ENCODE measurements at regions not wholly inside any gene's neighbourhood (a gene's known extent, or its start where the extent isn't known, plus 50 kb on each side); places are given as distances from the start of the nearest gene placed in this dataset.

- intact Hi-C loops (cut with micrococcal nuclease): no loop called here
Observed at GRCh38 chr7:153320005-153320404, 560.5 kb downstream of the ACTR3B start.

DNA sequence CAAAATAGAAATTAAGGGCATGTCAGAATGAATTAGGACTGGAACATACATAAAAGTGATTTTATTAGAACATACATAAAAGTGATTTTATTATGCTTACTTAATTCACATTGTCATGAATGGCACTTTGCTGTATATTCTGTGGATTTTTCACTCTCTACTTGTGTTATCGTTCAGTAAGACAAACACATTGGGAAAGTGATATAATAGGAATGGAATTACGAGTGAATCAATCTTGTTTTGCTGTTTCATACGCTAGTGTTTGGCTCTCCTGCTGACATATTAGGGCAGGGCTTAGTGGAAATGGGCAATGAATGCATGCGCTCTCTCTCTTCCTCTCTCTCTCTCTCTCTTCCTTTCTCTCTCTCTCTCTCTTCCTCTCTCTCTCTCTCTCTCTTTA lies 561.1 kb downstream of the ACTR3B start:
- intact Hi-C loops (cut with micrococcal nuclease): no loop called here
- ATAC-seq: no peak
- DNase-seq: no peak

More at GRCh38 chr7:153320005-153320404, 560.5 kb downstream of the ACTR3B start:
- DNase-seq (no peak), ATAC-seq (no peak)

DNA sequence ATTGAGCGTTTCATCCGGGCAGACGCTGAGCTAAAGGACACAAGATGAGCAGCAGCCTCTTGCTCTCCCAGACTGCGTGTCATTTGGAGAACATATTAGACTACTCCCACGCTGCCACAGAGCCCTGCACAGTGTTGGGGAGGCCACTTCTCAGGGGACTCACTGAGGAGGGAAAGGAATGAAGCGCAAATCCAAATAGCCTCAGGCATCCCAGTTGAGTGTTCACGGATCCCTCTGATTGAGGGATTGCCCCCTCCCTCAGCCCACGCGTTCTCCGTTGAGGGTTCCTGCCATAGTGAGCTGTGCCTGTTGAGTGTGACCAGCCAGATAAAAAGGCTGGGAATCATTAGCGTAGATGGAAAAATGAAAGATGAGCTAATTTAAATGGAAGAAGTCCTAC lies 563.4 kb downstream of the ACTR3B start:
- intact Hi-C loops (cut with micrococcal nuclease): no loop called here
- no peak for ATAC-seq
- DNase-seq: no peak

- ATAC-seq: no peak
- DNase-seq: no peak
- intact Hi-C loops (cut with micrococcal nuclease): no loop called here
Observed at GRCh38 chr7:153324094-153324493, 564.5 kb downstream of the ACTR3B start.

GRCh38 chr7:153327683-153328082 lies 568.1 kb downstream of the ACTR3B start:
- no peak for DNase-seq
- no peak for ATAC-seq
- intact Hi-C loops (cut with micrococcal nuclease): no loop called here

DNA sequence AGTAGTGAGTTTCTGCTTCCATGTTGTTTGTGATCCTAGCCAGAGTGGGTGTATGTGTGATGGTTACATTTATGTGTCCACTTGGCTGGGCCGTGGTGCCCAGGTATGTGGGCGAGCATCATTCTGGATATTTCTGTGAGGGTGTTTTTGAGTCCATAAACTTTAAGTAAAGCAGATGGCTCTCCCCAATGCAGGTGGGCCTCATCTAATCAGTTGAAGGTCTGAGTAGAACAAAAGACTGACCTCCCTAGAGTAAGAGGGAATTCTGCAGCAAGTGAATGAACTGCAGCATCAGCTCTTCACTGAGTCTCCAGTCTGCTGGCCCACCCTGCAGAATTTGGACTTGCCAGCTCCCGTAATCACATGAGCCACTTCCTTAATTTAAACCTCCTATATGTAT lies 571.9 kb downstream of the ACTR3B start:
- DNase-seq (no peak), ATAC-seq (no peak)
- intact Hi-C loops (cut with micrococcal nuclease): no loop called here

- no peak for ATAC-seq
- no peak for DNase-seq
- intact Hi-C loops (cut with micrococcal nuclease): no loop called here
Observed at GRCh38 chr7:153354071-153354470, 594.5 kb downstream of the ACTR3B start.

DNA sequence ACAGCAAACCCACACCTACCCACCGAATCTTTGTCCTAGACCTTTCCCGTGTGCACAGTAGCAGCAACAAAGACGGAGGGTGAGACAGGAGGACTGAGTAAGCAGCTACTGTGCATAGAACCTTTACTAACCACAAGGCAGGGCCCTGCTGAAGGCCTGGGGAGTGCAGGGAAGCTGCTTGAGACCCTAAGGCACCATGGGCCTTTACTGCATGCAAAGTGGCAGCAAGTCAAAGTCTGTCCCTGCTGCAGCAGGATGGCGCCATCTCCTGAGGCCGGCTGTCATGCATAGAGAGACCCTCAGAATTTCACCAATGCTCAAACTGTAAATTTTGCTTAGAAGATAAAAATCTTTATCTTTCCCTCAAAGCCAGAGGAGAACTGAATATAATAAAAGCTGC lies 610.5 kb downstream of the ACTR3B start:
- ATAC-seq (no peak), DNase-seq (no peak)
- intact Hi-C loops (cut with micrococcal nuclease): no loop called here

DNA sequence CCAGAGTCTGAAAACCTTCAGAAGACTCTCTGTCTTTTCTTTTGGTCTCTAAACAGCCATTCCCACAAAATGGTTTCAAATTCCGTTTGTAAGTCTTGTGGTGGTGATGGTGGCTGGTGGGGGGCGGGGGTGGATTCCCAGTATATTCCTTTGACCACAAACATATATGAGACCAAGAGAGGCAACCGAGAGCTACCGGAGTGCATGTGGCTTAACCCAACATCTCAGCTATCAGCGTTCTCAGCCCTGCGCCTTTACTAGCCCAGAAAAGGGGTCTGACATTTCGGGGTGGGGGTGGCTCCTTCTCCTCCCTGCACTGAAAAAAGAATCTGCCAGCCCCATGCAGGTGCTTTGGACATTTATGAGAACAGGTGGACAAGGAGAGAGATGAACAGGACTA lies 621.1 kb downstream of the ACTR3B start:
- no peak for ATAC-seq
- no peak for DNase-seq
- intact Hi-C loops (cut with micrococcal nuclease): no loop called here

DNA sequence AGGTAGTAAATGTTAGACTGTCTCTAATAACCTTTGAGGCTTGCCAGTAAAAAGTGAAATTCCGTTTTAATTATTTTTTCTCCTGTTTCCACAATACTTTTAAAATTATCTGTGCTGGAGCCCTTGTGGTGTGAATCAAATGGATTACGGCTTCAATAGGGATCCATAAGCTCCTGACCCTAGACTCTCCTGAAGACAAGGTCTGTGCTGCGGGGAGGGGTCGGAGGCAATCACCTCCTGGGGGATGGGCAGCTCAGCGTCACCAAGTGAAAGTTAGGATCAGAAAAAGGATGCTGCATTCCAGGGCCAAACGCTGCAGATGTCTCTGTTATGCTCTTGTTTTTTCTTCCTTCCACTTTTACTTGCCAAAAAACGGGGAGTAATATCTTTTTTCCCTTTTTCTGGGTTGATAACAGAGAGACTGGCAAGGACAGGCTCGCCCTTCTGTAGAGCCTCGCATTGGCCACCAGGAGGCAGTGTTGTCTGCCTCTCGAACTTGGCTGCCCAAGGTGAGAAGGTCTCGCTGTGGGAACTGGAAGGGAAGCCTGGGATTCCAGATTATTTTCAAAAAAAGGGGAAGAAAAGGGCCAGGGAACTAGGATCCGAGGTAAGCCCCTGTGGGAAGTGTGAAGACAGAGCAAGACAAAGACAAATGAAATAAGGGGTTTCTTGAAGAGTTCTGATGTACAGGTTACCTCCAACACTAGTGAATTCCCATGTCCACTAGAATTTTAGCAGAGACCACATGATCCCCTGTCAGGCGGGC lies 621.9 kb downstream of the ACTR3B start:
- ATAC-seq: peak; percentile 70
- DNase-seq: no peak
- intact Hi-C loops (cut with micrococcal nuclease): no loop called here

- intact Hi-C loops (cut with micrococcal nuclease): no loop called here
- DNase-seq: no peak
- peak; percentile 64 for ATAC-seq
Observed at GRCh38 chr7:153382641-153383101, 623.1 kb downstream of the ACTR3B start.

- intact Hi-C loops (cut with micrococcal nuclease): no loop called here
Observed at GRCh38 chr7:153383781-153384180, 624.2 kb downstream of the ACTR3B start.

GRCh38 chr7:153385502-153385901 lies 626.0 kb downstream of the ACTR3B start:
- DNase-seq: no peak
- intact Hi-C loops (cut with micrococcal nuclease): no loop called here
- no peak for ATAC-seq

More at GRCh38 chr7:153383781-153384180, 624.2 kb downstream of the ACTR3B start:
- peak; percentile 21 for ATAC-seq
- DNase-seq: no peak

GRCh38 chr7:153386556-153386955 lies 627.0 kb downstream of the ACTR3B start:
- no peak for DNase-seq
- intact Hi-C loops (cut with micrococcal nuclease): no loop called here
- ATAC-seq: no peak

DNA sequence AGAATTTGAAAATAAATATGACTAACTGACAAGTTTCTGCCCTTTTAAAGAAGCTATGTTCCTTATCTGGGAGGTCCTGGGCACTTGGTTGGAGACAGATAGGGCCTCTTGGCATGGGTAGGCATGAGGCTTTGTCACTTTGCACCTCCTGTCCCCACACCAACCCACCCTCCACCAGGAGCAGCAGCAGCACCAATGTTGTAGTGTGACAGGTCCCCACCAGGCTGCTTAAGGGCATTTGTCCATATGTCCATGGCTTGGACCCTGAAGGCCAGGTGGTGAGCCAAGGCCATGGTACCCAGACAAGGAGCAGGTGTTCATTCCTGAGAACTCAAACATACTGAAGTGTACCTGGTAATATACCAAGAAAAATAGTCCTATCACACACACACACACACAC lies 629.1 kb downstream of the ACTR3B start:
- no peak for DNase-seq
- intact Hi-C loops (cut with micrococcal nuclease): no loop called here
- no peak for ATAC-seq

GRCh38 chr7:153389261-153389660 lies 629.7 kb downstream of the ACTR3B start:
- ATAC-seq (peak; percentile 65), DNase-seq (no peak)
- intact Hi-C loops (cut with micrococcal nuclease): no loop called here

DNA sequence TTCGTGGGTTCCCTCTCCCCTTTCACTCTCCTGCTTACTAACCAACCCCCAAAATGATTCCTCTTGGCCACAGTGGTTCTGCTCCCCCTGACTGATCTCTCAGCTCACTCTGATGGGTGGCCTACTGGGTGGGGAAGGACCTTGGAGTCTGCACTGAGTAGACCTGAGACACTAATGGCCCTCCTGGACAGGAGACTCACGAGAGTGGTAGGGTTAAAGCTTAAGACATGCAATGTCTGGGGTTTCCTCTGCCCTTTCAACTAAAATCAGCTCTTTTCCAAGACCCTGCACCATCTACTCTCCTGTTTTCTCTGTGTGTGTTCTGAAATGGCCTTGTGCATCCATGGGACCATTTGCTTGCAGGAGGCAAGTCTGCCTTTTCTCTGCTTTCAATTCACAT lies 631.4 kb downstream of the ACTR3B start:
- intact Hi-C loops (cut with micrococcal nuclease): no loop called here
- DNase-seq: no peak
- ATAC-seq: no peak

DNA sequence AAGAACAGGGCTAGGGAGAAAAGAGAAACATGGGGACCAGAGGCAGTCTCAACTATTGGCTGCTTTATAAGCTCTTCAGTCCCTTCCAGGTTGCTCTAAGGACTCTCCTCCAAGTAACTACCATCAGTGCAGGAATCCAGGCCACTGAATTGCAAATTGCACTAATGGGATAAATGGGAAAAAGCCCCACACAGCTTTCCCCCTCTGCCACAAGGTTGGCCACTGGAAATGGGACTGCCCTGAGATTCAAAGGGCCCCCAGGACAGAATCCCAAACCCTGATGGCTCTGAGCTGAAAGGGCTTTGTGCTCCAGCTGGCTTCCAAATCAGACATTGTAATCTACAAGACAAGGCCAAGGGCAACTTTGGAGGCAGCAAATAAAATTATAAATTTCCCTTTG lies 633.2 kb downstream of the ACTR3B start:
- intact Hi-C loops (cut with micrococcal nuclease): no loop called here
- DNase-seq (no peak), ATAC-seq (no peak)

DNA sequence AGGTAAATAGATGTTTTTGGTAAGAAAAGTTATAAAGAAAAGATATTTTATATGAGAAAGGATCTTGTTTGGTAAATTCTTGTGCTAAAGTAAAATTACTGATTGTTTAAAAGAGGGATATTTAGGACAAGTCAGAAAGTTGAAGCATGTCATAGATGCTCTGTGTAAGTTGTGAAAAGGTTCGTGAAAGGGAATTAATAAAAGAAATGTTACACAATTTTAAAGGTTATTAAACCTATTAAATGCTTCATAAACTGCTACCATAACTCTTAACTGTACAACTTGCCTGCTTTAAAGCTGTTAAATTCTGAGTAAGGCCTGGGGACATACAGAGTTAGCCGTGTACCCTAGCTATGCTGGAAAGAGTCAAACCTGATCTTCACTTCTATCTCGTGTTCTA lies 634.1 kb downstream of the ACTR3B start:
- intact Hi-C loops (cut with micrococcal nuclease): no loop called here
- ATAC-seq (no peak), DNase-seq (no peak)

DNA sequence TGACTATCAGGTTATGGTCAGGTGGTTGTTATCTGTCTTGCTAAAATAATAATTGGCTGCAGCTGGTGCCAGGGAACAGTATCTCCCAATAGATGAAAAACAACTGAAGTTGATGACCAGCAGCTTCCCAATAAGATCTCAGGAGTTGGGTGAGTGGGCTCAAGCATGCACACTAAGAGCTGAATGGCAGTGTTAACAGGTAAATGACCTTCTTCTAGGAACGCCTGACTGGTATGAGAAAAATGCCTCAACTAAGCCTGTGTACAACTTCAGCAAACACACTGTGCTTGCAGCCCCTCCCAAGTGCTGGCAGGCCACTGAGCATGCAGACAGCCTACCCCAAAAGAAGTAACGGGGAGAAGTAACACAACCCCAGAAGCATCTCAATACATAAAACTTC lies 636.9 kb downstream of the ACTR3B start:
- DNase-seq (no peak), ATAC-seq (no peak)
- intact Hi-C loops (cut with micrococcal nuclease): no loop called here

- intact Hi-C loops (cut with micrococcal nuclease): no loop called here
- no peak for ATAC-seq
- DNase-seq: no peak
Observed at GRCh38 chr7:153397459-153397858, 637.9 kb downstream of the ACTR3B start.
